VCaP (cell line): ENCODE measurements at regions not wholly inside any gene's neighbourhood (a gene's known extent, or its start where the extent isn't known, plus 50 kb on each side); places are given as distances from the start of the nearest gene placed in this dataset.

Experiments
- H3K27ac ChIP-seq: fragments of 450-650 bp; 2 replicates; pipeline ENCODE4 v1.5.1; 2017
- CTCF ChIP-seq: fragments of 450-650 bp; conservative IDR thresholded peaks from 2 replicates; pipeline ENCODE4 v1.5.1; 2017; ENCODE audit warnings: mild to moderate bottlenecking, moderate library complexity

- H3K27ac ChIP-seq, result no peak overlapping the region
Measured at GRCh38 chr20:63062188-63063140, 55.7 kb upstream of the BHLHE23 start.

DNA sequence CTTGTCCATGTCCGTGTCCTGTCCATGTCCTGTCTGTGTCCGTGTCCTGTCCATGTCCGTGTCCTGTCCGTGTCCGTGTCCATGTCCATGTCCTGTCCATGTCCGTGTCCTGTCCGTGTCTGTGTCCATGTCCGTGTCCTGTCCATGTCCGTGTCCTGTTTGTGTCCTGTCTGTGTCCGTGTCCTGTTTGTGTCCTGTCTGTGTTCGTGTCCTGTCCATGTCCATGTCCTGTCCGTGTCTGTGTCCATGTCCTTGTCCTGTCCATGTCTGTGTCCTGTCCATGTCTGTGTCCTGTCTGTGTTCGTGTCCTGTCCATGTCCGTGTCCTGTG is 55.0 kb upstream of the BHLHE23 start:
- no peak overlapping the region for H3K27ac ChIP-seq
- TF ChIP-seq CTCF, result no peak

More at GRCh38 chr20:63062188-63063140, 55.7 kb upstream of the BHLHE23 start:
- TF ChIP-seq CTCF, result no peak

DNA sequence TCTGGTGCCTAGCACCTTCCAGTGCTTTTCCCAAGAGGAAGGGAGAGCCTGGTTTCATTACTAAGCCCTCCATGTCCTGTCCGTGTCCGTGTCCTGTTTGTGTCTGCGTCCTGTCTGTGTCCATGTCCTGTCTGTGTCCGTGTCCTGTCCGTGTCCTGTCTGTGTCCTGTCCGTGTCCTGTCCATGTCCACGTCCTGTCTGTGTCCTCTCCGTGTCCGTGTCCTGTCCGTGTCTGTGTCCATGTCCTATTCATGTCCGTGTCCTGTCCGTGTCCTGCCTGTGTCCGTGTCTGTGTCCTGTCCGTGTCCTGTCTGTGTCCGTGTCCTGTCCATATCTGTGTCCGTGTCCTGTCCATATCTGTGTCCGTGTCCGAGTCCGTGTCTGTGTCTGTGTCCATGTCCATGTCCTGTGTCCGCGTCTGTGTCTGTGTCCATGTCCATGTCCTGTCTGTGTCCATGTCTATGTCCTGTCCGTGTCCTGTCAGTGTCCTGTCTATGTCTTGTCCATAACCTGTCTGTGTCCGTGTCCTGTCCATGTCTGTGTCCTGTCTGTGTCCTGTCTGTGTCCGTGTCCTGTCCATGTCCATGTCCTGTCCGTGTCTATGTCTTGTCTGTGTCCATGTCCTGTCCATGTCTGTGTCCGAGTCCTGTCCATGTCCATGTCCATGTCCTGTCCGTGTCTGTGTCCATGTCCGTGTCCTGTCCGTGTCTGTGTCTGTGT is 54.4 kb upstream of the BHLHE23 start:
- TF ChIP-seq CTCF, result no peak
- H3K27ac ChIP-seq, result no peak overlapping the region

DNA sequence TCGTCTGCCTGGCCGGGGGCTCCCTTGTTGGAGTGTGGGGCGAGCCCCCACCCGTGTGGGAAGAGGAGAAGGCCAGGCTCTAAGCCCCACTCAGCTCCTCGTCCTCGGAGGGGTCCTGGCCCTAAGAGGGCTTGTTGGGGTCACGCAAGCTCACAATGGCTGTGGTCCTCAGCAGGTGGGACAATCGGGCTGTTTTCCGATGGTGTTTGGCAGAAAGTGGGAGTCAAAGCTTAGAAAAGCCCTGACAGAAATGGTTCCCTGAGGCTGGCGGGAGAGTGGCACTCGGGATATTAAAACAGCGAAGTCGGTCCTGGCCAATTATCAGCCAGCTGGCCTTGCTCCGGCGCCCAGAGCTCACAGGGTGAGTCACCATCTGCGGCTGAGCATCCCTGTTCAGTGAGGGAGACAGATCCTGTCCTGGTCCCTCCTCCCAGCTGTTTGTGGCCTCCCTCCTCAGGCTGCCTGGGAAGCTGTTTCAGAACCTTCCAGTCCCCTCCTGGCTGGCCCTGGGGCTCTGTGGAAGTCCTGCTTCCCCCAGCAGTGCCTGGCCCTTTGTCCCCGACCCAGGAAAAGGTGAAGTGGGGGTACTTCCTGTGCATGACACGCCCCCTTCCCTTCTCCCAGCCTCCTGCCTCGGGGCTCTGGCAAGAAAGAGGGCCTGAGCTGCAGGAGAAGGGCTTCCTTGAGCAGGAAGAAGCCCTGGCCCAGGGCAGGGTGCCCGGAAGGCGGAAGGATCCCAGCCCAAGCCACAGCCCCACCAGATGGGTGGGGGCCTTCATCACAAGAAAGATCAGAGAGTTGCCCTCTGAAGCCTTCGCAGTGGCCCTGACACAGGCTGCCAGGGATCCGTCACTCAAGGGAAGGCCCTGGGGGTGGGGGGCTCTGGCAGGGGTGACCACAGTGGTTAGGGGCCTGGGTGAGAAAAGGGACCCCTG is 53.6 kb upstream of the BHLHE23 start:
- TF ChIP-seq CTCF, result no peak
- no peak overlapping the region for H3K27ac ChIP-seq

GRCh38 chr20:63059684-63060056 is 52.9 kb upstream of the BHLHE23 start:
- TF ChIP-seq CTCF, result no peak
- no peak overlapping the region for H3K27ac ChIP-seq

DNA sequence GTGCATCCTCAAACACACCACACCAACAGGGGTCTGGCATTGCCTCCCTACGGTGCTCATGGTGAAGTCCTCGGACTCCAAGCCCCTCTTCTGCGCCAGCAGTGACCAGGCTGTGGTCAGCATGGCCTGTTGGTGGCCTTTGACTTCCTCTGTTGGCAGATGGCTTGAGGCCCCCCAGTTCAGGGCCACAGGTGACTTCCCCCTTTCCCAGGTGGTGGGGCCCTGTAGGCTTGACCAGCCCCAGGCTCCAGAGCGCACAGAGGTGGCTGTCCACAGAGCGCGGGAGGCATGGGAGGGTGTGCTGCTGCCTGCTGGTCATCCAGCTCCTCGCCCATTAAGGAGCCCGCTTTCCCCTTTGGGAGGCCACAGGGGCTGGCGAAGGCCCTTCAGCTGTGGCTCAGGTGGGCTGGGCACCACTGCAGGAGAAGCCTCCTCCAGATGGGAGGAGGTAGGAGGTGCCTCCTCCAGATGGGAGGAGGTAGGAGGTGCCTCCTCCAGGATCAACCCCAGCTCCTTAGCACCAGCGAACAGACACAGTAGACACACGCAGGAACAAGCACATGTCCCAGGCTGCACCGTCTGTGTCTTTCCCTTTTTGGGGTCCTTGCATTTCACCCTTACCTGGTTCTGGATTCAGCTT is 52.1 kb upstream of the BHLHE23 start:
- no peak overlapping the region for H3K27ac ChIP-seq
- TF ChIP-seq CTCF, result no peak
